HCT116 (cell line): ENCODE measurements at regions not wholly inside any gene's neighbourhood (a gene's known extent, or its start where the extent isn't known, plus 50 kb on each side); places are given as distances from the start of the nearest gene placed in this dataset.

Experiments
- POLR2AphosphoS5 ChIP-seq: IDR thresholded peaks from 2 replicates; pipeline ENCODE4 v1.6.1; 2011; ENCODE audit warnings: mild to moderate bottlenecking, low read depth, low read length, moderate library complexity
- TF ChIP-seq, protein P1 (sequence below), 3 experiments: fragments of 200-600 bp in 1 of 3; sonication (generic) in 1 of 3; IDR thresholded peaks in 2 of 3; conservative IDR thresholded peaks in 1 of 3; 2 replicates each; pipeline ENCODE4 v1.5.1; 2012 to 2017; ENCODE audit warnings: low read depth in 2 of 3, low read length in 2 of 3, antibody characterized with exemption in 1 of 3, borderline replicate concordance in 1 of 3, control low read depth in 1 of 3, mild to moderate bottlenecking in 1 of 3, mixed read lengths in 1 of 3, mixed run types in 1 of 3, moderate library complexity in 1 of 3; ENCODE audit not compliant: insufficient read depth in 1 of 3

DNA sequence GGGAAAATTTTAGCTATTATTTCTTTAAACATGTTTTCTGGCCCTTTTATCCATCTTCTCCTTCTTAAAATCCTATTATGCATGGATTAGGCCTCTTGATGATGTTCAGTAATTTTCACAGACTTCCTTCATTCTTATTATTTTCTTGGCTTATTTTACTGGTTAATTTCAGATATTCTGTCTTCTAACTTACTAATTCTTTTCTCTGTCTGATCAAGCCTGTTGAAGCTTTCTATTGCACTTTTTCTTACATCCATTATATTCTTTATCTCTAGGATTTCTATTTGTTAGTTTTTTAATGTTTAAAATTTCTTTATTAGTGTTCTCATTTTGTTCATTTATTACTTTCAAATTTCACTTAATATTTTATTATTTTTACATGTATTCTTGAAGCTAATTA lies 105.3 kb upstream of the GALNT13 start:
- no peak for TF ChIP-seq POLR2AphosphoS5
- TF ChIP-seq, protein P1, sequence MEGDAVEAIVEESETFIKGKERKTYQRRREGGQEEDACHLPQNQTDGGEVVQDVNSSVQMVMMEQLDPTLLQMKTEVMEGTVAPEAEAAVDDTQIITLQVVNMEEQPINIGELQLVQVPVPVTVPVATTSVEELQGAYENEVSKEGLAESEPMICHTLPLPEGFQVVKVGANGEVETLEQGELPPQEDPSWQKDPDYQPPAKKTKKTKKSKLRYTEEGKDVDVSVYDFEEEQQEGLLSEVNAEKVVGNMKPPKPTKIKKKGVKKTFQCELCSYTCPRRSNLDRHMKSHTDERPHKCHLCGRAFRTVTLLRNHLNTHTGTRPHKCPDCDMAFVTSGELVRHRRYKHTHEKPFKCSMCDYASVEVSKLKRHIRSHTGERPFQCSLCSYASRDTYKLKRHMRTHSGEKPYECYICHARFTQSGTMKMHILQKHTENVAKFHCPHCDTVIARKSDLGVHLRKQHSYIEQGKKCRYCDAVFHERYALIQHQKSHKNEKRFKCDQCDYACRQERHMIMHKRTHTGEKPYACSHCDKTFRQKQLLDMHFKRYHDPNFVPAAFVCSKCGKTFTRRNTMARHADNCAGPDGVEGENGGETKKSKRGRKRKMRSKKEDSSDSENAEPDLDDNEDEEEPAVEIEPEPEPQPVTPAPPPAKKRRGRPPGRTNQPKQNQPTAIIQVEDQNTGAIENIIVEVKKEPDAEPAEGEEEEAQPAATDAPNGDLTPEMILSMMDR (IDR thresholded peaks at IDR 0.05 in 2 of 3, conservative IDR thresholded peaks at IDR 0.05 in 1 of 3; ENCODE audit: borderline replicate concordance in 1 of 3, insufficient read depth in 1 of 3, low read depth in 2 of 3, low read length in 2 of 3) = no peak
